ENCODE measurements at regions not wholly inside any gene's neighbourhood (a gene's known extent, or its start where the extent isn't known, plus 50 kb on each side); places are given as distances from the start of the nearest gene placed in this dataset.

DNA sequence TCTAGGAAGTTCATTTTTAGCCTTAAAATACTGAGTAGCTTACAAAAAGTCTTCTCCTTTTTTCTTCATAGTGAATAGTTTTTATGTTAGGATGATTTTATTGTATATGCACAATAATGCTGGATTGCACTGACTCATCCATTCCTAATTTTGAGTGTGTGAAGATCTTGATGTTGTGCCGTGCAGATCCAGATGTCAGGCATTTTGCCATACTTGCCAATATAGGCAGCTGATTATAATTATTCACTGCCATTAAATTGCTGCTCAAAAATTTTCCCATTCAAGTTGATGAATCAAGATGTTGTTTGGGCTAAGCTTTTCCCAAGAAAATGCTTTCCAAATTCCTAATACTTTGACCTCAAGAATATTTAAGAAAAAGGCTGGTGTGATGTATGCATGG, 218.3 kb downstream of the AHR start:
- Histone ChIP-seq H3K4me3 (ENCODE audit: low read depth, low read length) (no peak overlapping the region), H3K79me2 (ENCODE audit: control insufficient read depth, insufficient read depth, low read length, unreplicated experiment) (no peaks in the 10 kb centered on the region), H3K36me3 (ENCODE audit: insufficient read depth, low read length) (no peaks in the 10 kb centered on the region; the same call in 1 of the 2 replicates), H3K4me1 (ENCODE audit: control insufficient read depth, insufficient read depth, low read length, unreplicated experiment) (peaks cover 22% of the 10 kb centered on the region), H3K27me3 (ENCODE audit: insufficient read depth, low read length) (no peaks in the 10 kb centered on the region), H3K27ac (ENCODE audit: low read depth, low read length) (no peak overlapping the region), H2AFZ (ENCODE audit: low read length, unreplicated experiment) (no peak overlapping the region)

DNA sequence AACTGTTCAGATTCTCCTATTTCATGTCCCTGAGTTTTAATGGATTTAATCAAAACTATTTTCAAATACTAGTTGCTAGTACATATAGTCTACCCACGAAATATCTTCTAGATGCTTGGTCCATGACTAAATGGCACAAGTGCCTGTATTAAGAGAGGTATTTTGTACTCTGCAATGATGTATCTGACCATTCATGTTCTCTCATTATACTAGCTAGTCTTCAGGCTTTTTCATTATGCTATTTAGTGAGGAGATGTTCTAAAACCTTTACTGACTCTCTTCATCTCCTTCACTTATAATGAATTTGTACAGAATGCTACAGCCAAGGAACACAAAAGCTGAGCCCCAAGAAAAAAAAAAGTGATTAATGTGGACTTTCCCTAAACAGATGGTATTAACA, 222.5 kb downstream of the AHR start:
- Histone ChIP-seq H3K4me1 (ENCODE audit: control insufficient read depth, insufficient read depth, low read length, unreplicated experiment) (peaks cover 53% of the 10 kb centered on the region), H3K27ac (ENCODE audit: low read depth, low read length) (peak overlapping the region; percentile 90)

DNA sequence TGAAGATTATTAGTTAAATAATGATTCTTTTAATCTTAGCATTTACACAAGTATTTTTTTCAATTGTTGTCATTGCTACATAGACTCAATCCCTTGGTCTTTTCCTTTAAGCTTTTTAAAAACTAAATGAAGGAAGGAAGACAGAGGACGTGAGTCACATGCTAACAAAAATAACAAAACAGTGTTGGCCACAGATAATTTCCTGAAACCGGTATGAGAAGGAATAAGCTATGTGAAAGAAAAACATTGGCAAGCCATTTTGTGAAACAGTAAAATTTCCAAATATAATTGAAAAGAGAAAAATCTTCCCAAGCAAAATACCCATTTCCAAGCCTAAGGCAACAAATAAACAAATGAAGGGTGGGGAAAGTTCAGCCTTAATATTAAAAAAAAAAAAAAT, 223.0 kb downstream of the AHR start:
- no peaks in the 10 kb centered on the region for H3K36me3 ChIP-seq (ENCODE audit: insufficient read depth, low read length)
- H3K79me2 ChIP-seq (ENCODE audit: control insufficient read depth, insufficient read depth, low read length, unreplicated experiment), result no peaks in the 10 kb centered on the region
- peaks cover 58% of the 10 kb centered on the region for H3K4me1 ChIP-seq (ENCODE audit: control insufficient read depth, insufficient read depth, low read length, unreplicated experiment)
- no peaks in the 10 kb centered on the region for H3K27me3 ChIP-seq (ENCODE audit: insufficient read depth, low read length)
- H3K27ac ChIP-seq (ENCODE audit: low read depth, low read length), result peak overlapping the region; percentile 90
- peak overlapping the region; percentile 25; the same call in 1 of the 2 replicates for H3K4me3 ChIP-seq (ENCODE audit: low read depth, low read length)
- peak overlapping the region; percentile 71 for H2AFZ ChIP-seq (ENCODE audit: low read length, unreplicated experiment)

More for the DNA sequence above, 222.5 kb downstream of the AHR start:
- Histone ChIP-seq H3K27me3 (ENCODE audit: insufficient read depth, low read length) (no peaks in the 10 kb centered on the region), H3K36me3 (ENCODE audit: insufficient read depth, low read length) (no peaks in the 10 kb centered on the region), H2AFZ (ENCODE audit: low read length, unreplicated experiment) (peak overlapping the region; percentile 71), H3K79me2 (ENCODE audit: control insufficient read depth, insufficient read depth, low read length, unreplicated experiment) (no peaks in the 10 kb centered on the region), H3K4me3 (ENCODE audit: low read depth, low read length) (peak overlapping the region; percentile 25; the same call in 1 of the 2 replicates)

DNA sequence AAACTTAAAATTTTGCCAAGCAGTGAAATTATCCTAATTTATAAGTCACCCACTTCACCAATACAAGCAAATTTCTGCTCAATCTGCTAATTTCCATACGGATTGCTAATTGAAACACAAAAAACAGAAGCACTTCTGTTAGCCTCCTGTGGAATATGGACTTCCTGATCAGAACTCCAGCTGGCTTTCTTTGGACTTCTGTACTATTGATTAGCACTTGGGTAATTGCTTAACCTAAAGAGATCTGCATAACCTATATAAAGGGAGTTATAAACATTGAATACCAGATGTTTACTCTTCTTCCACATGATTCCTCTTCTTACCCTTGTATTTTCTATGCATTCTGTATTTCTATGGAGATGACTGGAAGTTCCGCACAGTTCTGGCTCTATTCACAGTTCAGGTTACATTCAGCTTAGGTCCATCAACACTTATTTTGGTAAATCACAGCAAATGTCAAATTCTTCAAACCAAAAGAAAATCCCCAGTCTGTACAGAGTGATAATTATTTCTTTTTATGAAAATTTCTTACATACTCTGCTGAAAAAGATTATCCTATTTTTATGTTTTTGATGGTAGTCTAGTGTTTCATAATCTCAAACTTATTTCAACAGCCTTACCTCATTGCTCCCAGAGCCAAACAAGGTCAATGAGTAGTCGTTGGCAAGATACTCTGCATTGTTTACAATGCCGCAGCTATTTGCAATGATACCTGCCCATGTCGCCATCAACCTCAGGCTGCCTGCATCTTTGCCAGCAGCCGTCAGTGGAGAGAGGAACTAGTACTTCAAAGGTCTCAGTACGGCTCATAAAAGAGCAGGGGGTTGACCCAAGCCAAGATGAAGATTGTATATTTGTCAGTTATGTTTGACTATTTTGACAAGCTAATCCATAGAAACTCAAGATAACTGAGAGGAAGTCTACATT, 225.6 kb downstream of the AHR start:
- Histone ChIP-seq H3K79me2 (ENCODE audit: control insufficient read depth, insufficient read depth, low read length, unreplicated experiment) (no peaks in the 10 kb centered on the region), H3K27me3 (ENCODE audit: insufficient read depth, low read length) (no peaks in the 10 kb centered on the region), H3K36me3 (ENCODE audit: insufficient read depth, low read length) (no peaks in the 10 kb centered on the region), H3K4me1 (ENCODE audit: control insufficient read depth, insufficient read depth, low read length, unreplicated experiment) (peaks cover 77% of the 10 kb centered on the region), H2AFZ (ENCODE audit: low read length, unreplicated experiment) (peak overlapping the region; percentile 46), H3K4me3 (ENCODE audit: low read depth, low read length) (peak overlapping the region; percentile 65), H3K27ac (ENCODE audit: low read depth, low read length) (peak overlapping the region; percentile 99)

DNA sequence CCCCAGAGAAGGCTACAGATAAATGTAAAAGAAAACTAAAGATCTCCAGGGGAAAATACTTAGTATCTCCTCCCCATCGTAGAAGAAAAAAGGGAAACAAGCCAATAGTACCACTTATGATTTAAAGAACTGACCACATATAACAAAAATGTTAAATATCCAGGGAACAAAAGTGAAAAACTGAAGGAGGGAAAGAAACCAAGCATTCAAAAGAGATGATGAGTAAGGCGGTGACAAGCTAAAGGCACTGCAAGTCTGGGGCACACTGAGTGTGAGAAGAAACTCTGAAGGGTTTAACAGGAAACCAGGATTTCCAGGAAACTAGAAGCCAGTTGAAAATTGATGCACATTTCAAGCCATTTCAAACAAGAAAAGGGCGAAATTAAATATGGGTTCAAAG, 226.3 kb downstream of the AHR start:
- peaks cover 81% of the 10 kb centered on the region for H3K4me1 ChIP-seq (ENCODE audit: control insufficient read depth, insufficient read depth, low read length, unreplicated experiment)
- peak overlapping the region; percentile 35 for H2AFZ ChIP-seq (ENCODE audit: low read length, unreplicated experiment)
- no peaks in the 10 kb centered on the region for H3K27me3 ChIP-seq (ENCODE audit: insufficient read depth, low read length)
- H3K27ac ChIP-seq (ENCODE audit: low read depth, low read length), result peak overlapping the region; percentile 99
- H3K79me2 ChIP-seq (ENCODE audit: control insufficient read depth, insufficient read depth, low read length, unreplicated experiment), result no peaks in the 10 kb centered on the region
- no peaks in the 10 kb centered on the region for H3K36me3 ChIP-seq (ENCODE audit: insufficient read depth, low read length)
- H3K4me3 ChIP-seq (ENCODE audit: low read depth, low read length), result peak overlapping the region; percentile 65

DNA sequence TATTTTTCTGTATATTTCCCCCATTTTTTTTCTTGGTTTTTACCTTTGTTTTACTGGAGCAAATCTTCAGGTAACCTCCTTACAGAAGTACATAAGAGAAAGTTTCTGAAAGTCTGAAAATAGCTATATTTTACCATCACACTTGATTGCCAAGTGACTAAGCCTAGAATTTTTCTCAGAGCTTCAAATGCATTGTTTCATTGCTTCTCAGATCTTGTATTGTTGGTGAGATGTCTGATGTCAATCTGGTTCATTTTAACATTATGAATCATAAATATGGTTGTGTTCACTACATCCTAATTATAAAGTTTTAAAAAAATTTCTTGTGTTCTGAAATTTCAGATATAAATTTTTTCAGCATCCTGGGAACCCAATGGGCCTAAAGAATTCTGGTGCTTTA, 228.2 kb downstream of the AHR start:
- Histone ChIP-seq H2AFZ (ENCODE audit: low read length, unreplicated experiment) (no peak overlapping the region), H3K27me3 (ENCODE audit: insufficient read depth, low read length) (no peaks in the 10 kb centered on the region), H3K36me3 (ENCODE audit: insufficient read depth, low read length) (no peaks in the 10 kb centered on the region), H3K27ac (ENCODE audit: low read depth, low read length) (peak overlapping the region; percentile 99), H3K4me3 (ENCODE audit: low read depth, low read length) (no peak overlapping the region), H3K4me1 (ENCODE audit: control insufficient read depth, insufficient read depth, low read length, unreplicated experiment) (peaks cover 87% of the 10 kb centered on the region), H3K79me2 (ENCODE audit: control insufficient read depth, insufficient read depth, low read length, unreplicated experiment) (no peaks in the 10 kb centered on the region)

DNA sequence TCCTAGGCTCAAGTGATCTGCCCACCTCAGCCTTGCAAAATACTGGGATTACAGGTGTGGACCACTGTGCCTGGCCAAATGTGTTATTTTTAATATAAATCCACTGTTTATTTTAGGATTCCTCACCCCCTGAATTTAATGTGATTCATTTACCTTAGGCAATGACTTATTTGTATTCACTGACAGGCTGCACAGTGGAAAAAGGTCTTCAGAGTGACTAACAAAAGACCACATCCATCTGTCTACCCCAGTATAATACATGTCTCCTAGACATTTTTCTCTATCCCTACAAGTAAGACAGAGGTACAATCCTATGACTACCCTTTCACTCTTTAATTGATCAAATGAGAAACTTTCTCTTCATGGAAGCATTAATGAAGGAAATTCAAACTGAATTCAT, 230.2 kb downstream of the AHR start:
- H3K27me3 ChIP-seq (ENCODE audit: insufficient read depth, low read length), result no peaks in the 10 kb centered on the region
- H3K27ac ChIP-seq (ENCODE audit: low read depth, low read length), result peak overlapping the region; percentile 7; the same call in 1 of the 2 replicates
- no peak overlapping the region for H3K4me3 ChIP-seq (ENCODE audit: low read depth, low read length)
- H2AFZ ChIP-seq (ENCODE audit: low read length, unreplicated experiment), result no peak overlapping the region
- H3K36me3 ChIP-seq (ENCODE audit: insufficient read depth, low read length), result no peaks in the 10 kb centered on the region
- no peaks in the 10 kb centered on the region for H3K79me2 ChIP-seq (ENCODE audit: control insufficient read depth, insufficient read depth, low read length, unreplicated experiment)
- H3K4me1 ChIP-seq (ENCODE audit: control insufficient read depth, insufficient read depth, low read length, unreplicated experiment), result peaks cover 89% of the 10 kb centered on the region

DNA sequence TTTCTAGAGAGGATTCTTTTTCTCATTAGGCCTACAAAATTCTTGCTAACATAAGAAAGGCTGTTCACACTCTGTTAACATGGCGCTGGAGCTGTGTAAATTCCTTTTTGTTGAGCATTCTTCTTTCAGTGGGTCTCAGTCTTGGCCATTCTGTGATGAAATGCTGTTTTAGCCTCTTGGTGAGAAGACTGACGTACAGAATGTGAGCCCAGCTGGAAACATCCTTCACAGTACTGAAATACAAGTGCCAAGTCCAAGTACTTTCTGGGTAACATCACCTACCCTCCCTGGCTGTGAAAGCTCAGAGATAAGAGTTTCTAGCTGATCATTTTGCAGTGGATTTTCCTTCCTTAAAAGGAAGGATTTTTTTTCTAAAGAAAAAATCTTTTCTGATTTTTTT, 231.8 kb downstream of the AHR start:
- Histone ChIP-seq H3K79me2 (ENCODE audit: control insufficient read depth, insufficient read depth, low read length, unreplicated experiment) (no peaks in the 10 kb centered on the region), H3K27ac (ENCODE audit: low read depth, low read length) (peak overlapping the region; percentile 91), H3K27me3 (ENCODE audit: insufficient read depth, low read length) (no peaks in the 10 kb centered on the region), H3K4me1 (ENCODE audit: control insufficient read depth, insufficient read depth, low read length, unreplicated experiment) (peaks cover 73% of the 10 kb centered on the region), H2AFZ (ENCODE audit: low read length, unreplicated experiment) (peak overlapping the region; percentile 85), H3K4me3 (ENCODE audit: low read depth, low read length) (no peak overlapping the region), H3K36me3 (ENCODE audit: insufficient read depth, low read length) (no peaks in the 10 kb centered on the region)

DNA sequence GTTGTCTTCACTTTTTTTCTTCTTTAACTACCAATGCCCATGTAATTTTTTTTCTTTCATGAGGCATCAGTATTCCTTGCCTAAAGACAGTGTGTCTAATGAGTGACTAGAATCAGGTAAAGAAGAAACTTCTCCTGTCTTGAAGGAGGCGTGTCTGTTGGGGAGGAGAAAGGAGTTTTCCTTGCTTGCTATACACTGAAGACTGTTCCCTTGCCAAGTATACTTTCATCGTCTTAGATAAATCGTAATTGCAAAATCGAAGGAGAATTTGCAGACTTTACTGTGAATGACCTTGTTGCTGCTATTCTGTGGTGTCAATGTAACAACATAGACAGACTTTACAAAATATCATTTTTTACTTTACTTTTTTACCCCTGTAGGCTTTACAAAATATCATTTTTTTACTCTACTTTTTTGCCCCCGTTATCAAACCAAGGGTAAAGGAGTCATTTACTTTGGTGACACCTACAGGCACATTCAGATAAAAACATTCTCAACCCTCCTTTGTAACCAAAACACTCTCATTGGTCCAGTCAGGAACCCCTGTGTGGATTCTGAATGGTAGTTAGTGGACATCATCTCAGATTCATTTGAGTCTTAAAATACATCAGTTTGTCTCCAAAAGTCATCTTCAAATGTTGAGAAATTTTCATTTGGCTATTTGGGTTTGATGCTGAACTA, 232.4 kb downstream of the AHR start:
- Histone ChIP-seq H3K36me3 (ENCODE audit: insufficient read depth, low read length) (no peaks in the 10 kb centered on the region), H2AFZ (ENCODE audit: low read length, unreplicated experiment) (no peak overlapping the region), H3K27me3 (ENCODE audit: insufficient read depth, low read length) (no peaks in the 10 kb centered on the region), H3K79me2 (ENCODE audit: control insufficient read depth, insufficient read depth, low read length, unreplicated experiment) (no peaks in the 10 kb centered on the region), H3K4me1 (ENCODE audit: control insufficient read depth, insufficient read depth, low read length, unreplicated experiment) (peaks cover 68% of the 10 kb centered on the region), H3K4me3 (ENCODE audit: low read depth, low read length) (no peak overlapping the region), H3K27ac (ENCODE audit: low read depth, low read length) (peak overlapping the region; percentile 91)

DNA sequence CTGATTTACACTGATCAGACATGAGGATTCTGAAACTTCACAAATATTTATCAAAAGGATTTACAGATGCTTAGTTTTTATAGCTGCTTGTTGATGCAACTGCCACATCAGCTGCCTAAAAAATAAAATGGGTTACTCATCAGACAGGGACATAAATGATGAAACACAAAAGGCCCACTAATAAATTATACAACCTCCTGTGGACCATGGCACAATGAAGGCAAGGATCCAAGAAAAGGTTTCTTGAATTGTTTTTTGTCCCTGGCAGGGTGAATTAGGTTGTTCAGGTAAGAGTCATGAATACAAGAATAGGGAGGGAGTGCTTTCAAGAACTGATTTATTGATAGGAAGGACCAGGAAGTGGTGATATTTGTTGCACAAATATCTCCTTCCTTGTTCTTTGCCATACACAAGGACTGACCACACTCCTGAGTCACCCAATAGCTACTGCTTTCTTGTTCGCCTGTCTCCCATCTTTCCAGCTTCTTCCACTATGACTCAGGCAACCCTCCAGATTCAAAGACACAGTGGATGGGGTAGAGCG, 234.5 kb downstream of the AHR start:
- Histone ChIP-seq H3K27ac (ENCODE audit: low read depth, low read length) (peak overlapping the region; percentile 91), H3K79me2 (ENCODE audit: control insufficient read depth, insufficient read depth, low read length, unreplicated experiment) (no peaks in the 10 kb centered on the region)

More for the DNA sequence above, 234.5 kb downstream of the AHR start:
- H3K36me3 ChIP-seq (ENCODE audit: insufficient read depth, low read length), result no peaks in the 10 kb centered on the region
- H2AFZ ChIP-seq (ENCODE audit: low read length, unreplicated experiment), result peak overlapping the region; percentile 69
- no peaks in the 10 kb centered on the region for H3K27me3 ChIP-seq (ENCODE audit: insufficient read depth, low read length)
- peaks cover 48% of the 10 kb centered on the region for H3K4me1 ChIP-seq (ENCODE audit: control insufficient read depth, insufficient read depth, low read length, unreplicated experiment)
- no peak overlapping the region for H3K4me3 ChIP-seq (ENCODE audit: low read depth, low read length)
